GM12874 (cell line): ENCODE measurements at regions not wholly inside any gene's neighbourhood (a gene's known extent, or its start where the extent isn't known, plus 50 kb on each side); places are given as distances from the start of the nearest gene placed in this dataset.

Experiments used
- CTCF ChIP-seq: IDR thresholded peaks from 2 replicates; pipeline ENCODE4 v1.5.1; 2011; ENCODE audit warnings: low read depth, mild to moderate bottlenecking, control low read depth, low read length, moderate library complexity; ENCODE audit not compliant: insufficient read depth

DNA sequence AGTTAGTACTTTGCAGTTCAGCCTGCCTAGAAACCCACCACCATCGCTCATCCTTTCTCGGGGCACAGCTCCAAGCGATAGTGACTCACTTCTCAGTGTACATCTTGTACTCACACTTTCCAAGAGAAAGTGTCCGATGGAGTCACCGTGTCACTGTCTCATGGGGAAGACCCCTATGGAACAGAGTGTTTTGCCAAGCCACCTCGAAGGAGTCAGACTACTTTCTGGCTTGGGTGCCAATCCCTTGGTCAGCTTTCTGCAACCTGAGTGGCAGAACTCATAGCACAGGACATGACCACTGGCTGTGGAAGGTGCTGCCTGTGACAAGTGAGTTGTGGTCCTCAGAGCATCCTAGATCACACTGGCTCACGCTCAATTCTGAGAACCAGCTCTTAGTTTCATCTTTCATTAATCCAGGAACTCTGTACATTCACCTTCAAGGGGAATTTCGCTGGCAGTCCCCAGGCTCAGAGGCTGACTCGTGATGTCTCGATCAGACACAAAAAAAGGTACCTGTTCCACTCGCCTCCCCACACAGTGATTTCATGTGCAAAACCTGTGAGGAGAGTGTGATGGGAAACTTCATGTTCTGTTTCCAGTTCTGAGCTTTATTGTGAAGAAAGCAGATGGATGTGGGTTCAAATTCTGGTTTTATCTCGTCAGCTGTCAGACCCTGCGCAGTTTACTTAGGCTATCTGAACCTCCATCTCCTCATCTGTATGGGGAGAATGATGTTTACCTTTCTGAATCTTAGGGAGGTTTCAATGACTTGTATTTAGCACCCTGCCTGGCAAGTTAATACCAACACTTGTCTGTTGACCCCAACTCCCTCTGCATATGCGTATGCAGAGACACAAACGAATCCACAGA, 127.3 kb upstream of the CCND2 start:
- TF ChIP-seq CTCF: no peak

DNA sequence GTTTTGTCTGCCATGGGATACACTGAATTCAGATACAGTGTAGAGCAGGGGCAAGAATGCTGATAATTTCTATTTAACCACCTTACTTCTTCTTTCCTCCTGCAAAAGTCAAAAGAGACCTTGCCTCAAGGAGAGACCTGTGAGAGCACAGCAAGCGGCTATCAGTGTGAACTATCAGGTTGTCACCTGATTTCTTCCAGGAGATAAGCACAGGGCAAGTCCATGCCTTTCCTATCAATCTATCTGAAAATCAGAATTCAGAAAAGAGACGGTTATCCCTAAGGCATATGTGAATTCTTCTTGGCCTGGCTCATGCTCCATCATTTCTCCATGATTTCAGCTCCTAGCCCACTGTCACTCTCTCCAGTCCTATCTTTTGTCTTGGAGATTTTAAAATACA, 128.9 kb upstream of the CCND2 start:
- TF ChIP-seq CTCF: no peak

GRCh38 chr12:4143896-4144295, 129.7 kb upstream of the CCND2 start:
- peak; percentile 45; the same call in 1 of the 2 replicates for TF ChIP-seq CTCF

GRCh38 chr12:4141348-4142270, 132.0 kb upstream of the CCND2 start:
- TF ChIP-seq CTCF: no peak

DNA sequence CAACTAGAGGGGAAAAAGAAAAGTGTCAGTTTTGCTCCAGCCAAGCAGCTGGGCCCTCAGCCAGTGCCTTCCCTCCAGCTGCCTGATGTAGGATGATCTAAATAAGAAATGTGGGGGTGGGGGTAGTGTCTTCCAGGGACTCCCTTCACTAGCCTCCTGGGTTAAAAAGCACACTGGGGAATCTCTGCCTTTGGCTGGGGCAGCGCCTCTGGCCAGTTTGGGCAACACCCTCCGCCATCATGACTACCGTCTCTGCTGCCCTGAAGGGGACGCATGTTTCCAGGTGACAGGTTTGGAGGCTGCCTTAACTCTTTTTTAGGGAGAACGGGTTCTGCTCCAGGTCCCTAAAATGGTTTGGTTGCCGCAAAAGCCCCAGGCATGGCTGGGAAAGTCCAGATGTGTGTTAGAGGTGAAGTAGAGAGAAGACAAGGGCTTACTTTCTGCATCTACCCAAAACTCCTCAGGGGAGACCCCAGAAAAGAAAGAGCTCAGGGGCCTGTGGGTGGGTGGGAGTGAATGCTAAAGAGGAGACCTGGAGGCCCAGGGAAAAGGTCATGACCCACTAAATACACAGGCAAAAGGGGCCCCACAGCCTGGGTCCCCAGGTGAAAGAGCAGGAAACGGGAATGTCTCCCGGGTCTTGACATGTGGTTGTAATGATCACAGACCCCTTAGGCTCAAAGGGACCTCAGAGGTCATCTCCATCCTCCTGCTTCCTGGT, 132.8 kb upstream of the CCND2 start:
- TF ChIP-seq CTCF: no peak

- no peak for TF ChIP-seq CTCF
These were observed 134.4 kb upstream of the CCND2 start for GRCh38 chr12:4139191-4139590.

- no peak for TF ChIP-seq CTCF
These were observed 135.5 kb upstream of the CCND2 start for GRCh38 chr12:4138051-4138450.
